Fibroblast of lung (primary cell): ENCODE measurements at regions not wholly inside any gene's neighbourhood (a gene's known extent, or its start where the extent isn't known, plus 50 kb on each side); places are given as distances from the start of the nearest gene placed in this dataset.

ENCODE experiments used
- DNase-seq, 2 donors: peaks; one replicate each; pipeline versions ENCODE4 v3.0.0 to v3.0.0-alpha.2; 2010; ENCODE audit warnings: low read depth in 2 of 2
- H2AFZ ChIP-seq: 2 replicates; pipeline ENCODE4 v1.5.1; 2012; ENCODE audit warnings: low read length, control low read depth, inconsistent platforms
- H3K27ac ChIP-seq: 2 replicates; pipeline ENCODE4 v1.5.1; 2011; ENCODE audit warnings: low read length, control low read depth; ENCODE audit not compliant: insufficient read depth
- H3K27me3 ChIP-seq: 2 replicates; pipeline ENCODE4 v1.5.1; 2011; ENCODE audit warnings: mild to moderate bottlenecking, low read length; ENCODE audit not compliant: control insufficient read depth, insufficient read depth
- H3K36me3 ChIP-seq: 2 replicates; pipeline ENCODE4 v1.5.1; 2011; ENCODE audit warnings: low read length; ENCODE audit not compliant: control insufficient read depth, insufficient read depth
- H3K4me1 ChIP-seq: 2 replicates; pipeline ENCODE4 v1.5.1; 2011; ENCODE audit warnings: low read length; ENCODE audit not compliant: control insufficient read depth, insufficient read depth; ENCODE audit errors: extremely low read depth
- H3K4me2 ChIP-seq: 2 replicates; pipeline ENCODE4 v1.5.1; 2011; ENCODE audit warnings: low read length, control low read depth; ENCODE audit not compliant: insufficient read depth; ENCODE audit errors: extremely low read depth
- H3K4me3 ChIP-seq, 4 experiments: fragments of 200-600 bp in 1 of 4; sonication (generic) in 1 of 4; replicated peaks in 1 of 4; 2 replicates each; pipeline ENCODE4 v1.5.1; 2011 to 2016; ENCODE audit warnings: low read length in 4 of 4, low read depth in 3 of 4, mild to moderate bottlenecking in 3 of 4, control low read depth in 2 of 4, inconsistent platforms in 1 of 4, mixed read lengths in 1 of 4; ENCODE audit not compliant: insufficient read depth in 1 of 4; ENCODE audit errors: control extremely low read depth in 1 of 4
- H3K79me2 ChIP-seq: 2 replicates; pipeline ENCODE4 v1.5.1; 2012; ENCODE audit warnings: mild to moderate bottlenecking, low read length, inconsistent platforms; ENCODE audit not compliant: control insufficient read depth, insufficient read depth
- H3K9ac ChIP-seq: 2 replicates; pipeline ENCODE4 v1.5.1; 2011; ENCODE audit warnings: mild to moderate bottlenecking, low read length, control low read depth; ENCODE audit not compliant: insufficient read depth
- H3K9me3 ChIP-seq: 2 replicates; pipeline ENCODE4 v1.5.1; 2012; ENCODE audit warnings: low read depth, low read length; ENCODE audit not compliant: control insufficient read depth, insufficient read depth
- H4K20me1 ChIP-seq: 2 replicates; pipeline ENCODE4 v1.5.1; 2011; ENCODE audit warnings: low read length; ENCODE audit not compliant: control insufficient read depth, insufficient read depth; ENCODE audit errors: extremely low read depth
- CTCF ChIP-seq, 2 donors: IDR thresholded peaks in 1 of 2; conservative IDR thresholded peaks in 1 of 2; 1 replicate in 1 of 2; 2 replicates in 1 of 2; pipeline ENCODE4 v1.5.1; 2011 to 2012; ENCODE audit warnings: low read length in 2 of 2, control low read depth in 1 of 2, inconsistent platforms in 1 of 2, low read depth in 1 of 2, mild to moderate bottlenecking in 1 of 2
- EZH2 ChIP-seq: IDR thresholded peaks from 2 replicates; pipeline ENCODE4 v1.5.1; 2012; ENCODE audit warnings: low read length, control low read depth, mild to moderate bottlenecking; ENCODE audit errors: missing control alignments

DNA sequence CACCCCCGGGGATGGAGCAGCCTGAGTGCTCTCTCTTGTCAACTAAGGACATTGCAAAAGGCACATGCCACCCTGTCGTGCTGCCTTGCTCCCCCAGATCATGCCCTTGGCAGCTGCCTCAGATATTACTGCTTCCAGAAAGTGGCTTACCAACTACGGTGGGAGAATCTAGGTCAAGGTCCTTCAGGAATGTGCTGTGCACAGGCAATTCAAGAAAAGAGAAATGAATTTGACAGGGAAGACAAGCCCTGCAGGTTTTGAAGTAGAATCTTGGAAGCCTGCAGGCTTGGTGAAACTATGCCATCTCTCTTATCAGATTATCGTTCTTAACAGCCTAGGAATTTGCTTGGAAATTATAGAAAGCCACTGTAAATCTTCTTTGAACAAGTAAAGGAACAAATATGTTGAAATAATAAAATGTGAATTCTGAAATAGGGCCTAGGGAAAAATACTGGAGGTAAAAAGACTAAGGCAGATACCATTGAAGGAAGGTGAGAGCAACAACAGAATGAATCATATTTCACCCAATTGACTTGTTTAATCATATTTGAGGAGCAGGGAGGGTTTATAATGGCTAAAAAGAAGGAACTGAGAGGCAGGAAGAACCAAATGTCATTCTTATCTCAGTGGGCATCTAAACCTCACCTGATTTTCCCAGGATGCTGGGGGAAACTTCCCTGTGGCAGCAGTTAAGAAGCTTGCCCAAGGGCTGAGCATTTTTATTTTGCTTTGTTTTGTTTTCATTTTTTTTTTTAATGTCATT lies 94.0 kb upstream of the GLS start:
- H3K4me1 ChIP-seq: peaks cover under 1% of the 10 kb centered on the region
- H3K4me3 ChIP-seq: no peak overlapping the region
- H3K27me3 ChIP-seq: no peaks in the 10 kb centered on the region
- H3K27ac ChIP-seq: no peak overlapping the region
- H3K9ac ChIP-seq: no peak overlapping the region
- peak in 1 of 2 donors; percentile 29 for DNase-seq
- H3K9me3 ChIP-seq: no peaks in the 10 kb centered on the region
- H4K20me1 ChIP-seq: no peaks in the 10 kb centered on the region
- H3K79me2 ChIP-seq: no peaks in the 10 kb centered on the region
- H3K36me3 ChIP-seq: no peaks in the 10 kb centered on the region
- TF ChIP-seq EZH2: no peak
- TF ChIP-seq CTCF (conservative IDR thresholded peaks at IDR 0.05 in 1 of 2, IDR thresholded peaks at IDR 0.05 in 1 of 2; ENCODE audit: low read depth in 1 of 2, low read length in 2 of 2): no peak
- no peak overlapping the region for H3K4me2 ChIP-seq
- H2AFZ ChIP-seq: no peak overlapping the region

GRCh38 chr2:190787743-190788235 lies 92.8 kb upstream of the GLS start:
- Histone ChIP-seq H3K27ac (no peak overlapping the region), H3K9me3 (no peaks in the 10 kb centered on the region), H4K20me1 (no peaks in the 10 kb centered on the region), H3K4me3 (no peak overlapping the region), H3K9ac (no peak overlapping the region), H2AFZ (no peak overlapping the region), H3K79me2 (no peaks in the 10 kb centered on the region), H3K27me3 (no peaks in the 10 kb centered on the region), H3K36me3 (no peaks in the 10 kb centered on the region), H3K4me1 (peaks cover 3% of the 10 kb centered on the region), H3K4me2 (no peak overlapping the region)
- no peak for DNase-seq
- TF ChIP-seq CTCF (conservative IDR thresholded peaks at IDR 0.05 in 1 of 2, IDR thresholded peaks at IDR 0.05 in 1 of 2; ENCODE audit: low read depth in 1 of 2, low read length in 2 of 2) (no peak), EZH2 (no peak)

GRCh38 chr2:190789074-190790004 lies 91.3 kb upstream of the GLS start:
- H3K27ac ChIP-seq: no peak overlapping the region

More at GRCh38 chr2:190789074-190790004, 91.3 kb upstream of the GLS start:
- no peak for DNase-seq
- H3K9ac ChIP-seq: no peak overlapping the region
- no peaks in the 10 kb centered on the region for H3K27me3 ChIP-seq
- no peak overlapping the region for H3K4me3 ChIP-seq
- no peaks in the 10 kb centered on the region for H3K36me3 ChIP-seq
- H3K79me2 ChIP-seq: no peaks in the 10 kb centered on the region
- no peak overlapping the region for H2AFZ ChIP-seq
- no peaks in the 10 kb centered on the region for H4K20me1 ChIP-seq
- no peak for TF ChIP-seq CTCF (conservative IDR thresholded peaks at IDR 0.05 in 1 of 2, IDR thresholded peaks at IDR 0.05 in 1 of 2; ENCODE audit: low read depth in 1 of 2, low read length in 2 of 2)
- TF ChIP-seq EZH2: no peak
- H3K4me1 ChIP-seq: peaks cover 3% of the 10 kb centered on the region
- H3K4me2 ChIP-seq: no peak overlapping the region
- H3K9me3 ChIP-seq: no peaks in the 10 kb centered on the region
